HT-29 (cell line): ENCODE measurements at regions not wholly inside any gene's neighbourhood (a gene's known extent, or its start where the extent isn't known, plus 50 kb on each side); places are given as distances from the start of the nearest gene placed in this dataset.
A peak's percentile ranks its signal among the peaks of the same experiment; 100 is the strongest.

ENCODE experiments used
- DNase-seq: peaks from one replicate; pipeline ENCODE4 v3.0.0-alpha.2; 2015; ENCODE audit warnings: low spot score

- DNase-seq, result no peak
Observed at GRCh38 chr20:24106801-24107445, 118.3 kb upstream of the GGTLC1 start.

- no peak for DNase-seq
Observed at GRCh38 chr20:24106150-24106800, 117.7 kb upstream of the GGTLC1 start.

GRCh38 chr20:24102749-24103333, 114.3 kb upstream of the GGTLC1 start:
- DNase-seq, result no peak

- peak; percentile 31 for DNase-seq
Observed at GRCh38 chr20:24102290-24102689, 113.7 kb upstream of the GGTLC1 start.

DNA sequence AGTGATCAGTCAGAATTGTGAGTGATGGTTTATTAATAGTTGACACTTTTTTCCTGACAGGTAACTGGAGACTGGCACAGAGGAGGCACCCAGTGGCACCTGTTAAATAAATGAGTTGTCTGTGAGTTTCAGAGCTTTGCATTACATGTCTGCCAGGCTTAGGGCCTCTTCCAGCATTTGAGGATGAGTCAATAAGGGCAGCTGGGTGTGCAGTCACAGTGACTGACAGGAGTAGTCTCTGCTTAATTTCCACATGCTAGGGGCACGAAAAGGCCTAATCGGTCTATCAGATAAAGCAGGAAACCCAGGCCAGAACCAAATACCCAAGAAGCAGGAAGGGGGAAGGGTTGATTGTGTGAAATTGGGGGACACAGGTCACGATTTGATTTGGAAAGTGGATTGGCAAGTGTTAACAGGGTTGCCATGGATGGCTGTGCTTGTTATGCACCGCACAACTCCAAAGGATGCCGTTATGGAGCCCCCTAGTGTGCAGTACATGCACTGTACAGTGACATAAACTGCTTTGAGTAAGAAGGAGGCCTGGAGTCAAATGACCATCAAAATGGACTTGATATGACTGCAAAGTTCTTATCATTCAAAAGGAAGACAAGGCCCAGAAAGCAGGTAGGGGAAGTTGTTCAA, 111.9 kb upstream of the GGTLC1 start:
- peak; percentile 70 for DNase-seq

DNA sequence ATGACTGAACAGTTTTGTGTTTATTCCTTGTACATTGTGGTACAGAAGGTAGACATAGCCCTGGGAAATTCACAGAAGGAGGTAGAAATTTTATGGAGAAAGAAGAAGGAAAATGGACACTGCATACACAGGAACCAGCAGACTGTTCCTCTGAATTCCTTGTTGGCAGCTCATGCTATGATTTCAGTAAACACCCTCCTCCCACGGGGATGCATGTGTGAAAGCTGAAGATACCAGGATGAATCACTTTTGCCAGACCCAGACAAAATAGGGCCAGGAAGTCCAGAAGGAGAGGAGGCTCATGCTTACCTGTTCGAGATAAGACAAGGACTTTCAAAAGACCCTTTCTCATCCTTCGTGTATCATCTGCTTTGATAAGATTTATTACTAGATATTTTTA, 110.3 kb upstream of the GGTLC1 start:
- no peak for DNase-seq

GRCh38 chr20:24097506-24098245, 109.1 kb upstream of the GGTLC1 start:
- no peak for DNase-seq

DNA sequence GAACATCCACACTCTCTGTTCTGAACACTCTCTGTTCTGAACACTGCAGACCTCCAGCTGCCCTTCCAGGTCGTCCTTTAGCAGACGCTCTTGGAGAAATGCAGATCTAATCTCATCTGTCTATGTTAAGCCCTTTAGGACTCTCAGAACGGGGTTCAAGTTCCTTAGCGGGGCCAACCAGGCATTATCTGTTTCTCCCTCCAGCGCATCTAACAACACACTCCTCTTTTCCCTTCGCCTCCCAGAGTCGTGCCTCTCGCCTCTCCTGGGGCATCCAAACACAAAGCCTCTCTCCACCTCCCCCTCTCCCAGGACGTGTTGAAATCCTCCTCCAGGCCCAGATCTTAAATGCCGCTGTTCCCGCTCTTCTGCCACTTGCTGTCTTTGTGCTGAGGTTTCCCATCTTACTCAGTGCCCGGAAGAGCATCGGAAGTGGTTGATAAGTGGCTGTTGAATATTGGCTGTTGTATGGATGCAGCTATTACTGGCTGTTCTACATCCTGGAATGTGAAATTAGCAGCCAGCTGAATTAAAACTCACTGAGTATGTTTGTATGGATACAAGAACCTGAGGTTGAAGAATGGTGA, 108.4 kb upstream of the GGTLC1 start:
- DNase-seq, result no peak

DNA sequence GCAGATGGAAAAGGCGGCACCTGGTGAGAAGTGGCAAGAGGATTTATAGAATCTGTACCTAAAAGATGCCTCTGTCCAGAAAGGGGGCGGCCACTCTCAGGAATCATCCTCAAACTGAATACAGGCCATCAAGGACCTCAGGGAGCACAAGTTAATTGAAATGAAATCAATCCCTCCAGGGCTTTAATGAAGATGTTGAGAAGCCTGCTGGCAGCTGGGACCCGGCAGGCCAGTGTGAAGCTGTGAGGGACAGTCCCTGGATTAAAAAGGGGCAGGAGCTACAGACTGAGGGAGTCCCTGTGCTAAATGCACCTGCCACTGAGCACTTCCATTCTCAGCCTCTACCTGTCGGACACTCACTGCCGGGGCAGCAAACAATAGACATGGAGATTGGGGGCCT, 107.7 kb upstream of the GGTLC1 start:
- no peak for DNase-seq

DNA sequence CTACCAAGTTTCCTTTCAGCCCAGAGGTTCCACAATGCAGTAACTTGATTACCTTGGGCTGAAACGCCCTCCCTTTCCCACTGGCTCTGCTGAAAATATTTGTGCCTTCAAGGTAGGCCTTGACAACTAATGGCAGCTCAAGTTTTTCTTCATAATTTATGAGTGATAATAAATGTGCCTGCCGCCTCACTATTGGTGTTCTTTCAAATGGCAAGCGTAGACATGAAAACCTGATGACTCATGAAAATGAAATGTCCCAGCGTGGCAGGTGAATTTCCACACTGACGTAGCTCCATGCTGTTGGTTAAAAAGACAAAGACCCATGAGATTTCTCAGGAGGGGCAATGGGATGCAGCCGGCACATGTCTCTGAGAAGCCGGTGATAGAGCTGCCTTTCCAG, 107.2 kb upstream of the GGTLC1 start:
- peak; percentile 19 for DNase-seq

DNA sequence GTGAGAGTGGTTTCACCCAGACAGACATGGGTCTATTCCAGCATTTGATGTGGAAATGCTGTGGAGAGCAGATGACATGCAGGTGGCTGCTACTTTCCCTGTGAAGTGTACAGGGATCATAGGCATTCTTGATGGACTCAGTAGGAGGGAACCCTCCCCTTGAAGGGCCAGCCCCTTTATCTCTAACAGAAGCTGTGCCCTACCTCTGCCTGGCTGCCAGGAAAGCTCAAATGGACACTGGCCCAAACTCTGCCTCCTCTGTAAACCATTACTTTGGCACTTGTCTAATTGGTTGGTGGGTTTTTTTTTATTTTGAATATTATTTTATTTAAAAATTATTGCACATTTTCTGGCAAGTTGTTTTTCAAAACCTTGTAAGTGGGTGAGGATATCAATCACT, 106.7 kb upstream of the GGTLC1 start:
- no peak for DNase-seq

DNA sequence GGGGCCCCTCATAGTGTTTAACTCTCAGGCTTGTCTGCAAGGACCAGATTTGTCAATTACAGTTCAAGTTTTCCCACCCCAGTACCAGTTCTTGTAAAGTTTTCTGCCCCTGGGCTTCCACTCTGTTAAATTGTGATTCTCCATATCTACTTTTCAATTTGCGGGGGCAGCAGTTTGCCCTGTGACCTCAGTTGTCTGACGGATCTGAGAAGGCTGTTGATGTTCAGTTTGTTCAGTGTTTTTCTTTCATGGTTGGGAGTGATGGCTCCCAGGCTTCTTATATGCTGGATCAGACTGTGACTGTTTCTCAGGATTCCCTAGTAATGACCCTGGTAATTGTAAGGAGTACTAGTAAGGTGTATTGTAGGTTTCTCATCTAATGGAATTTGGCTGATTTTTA, 101.0 kb upstream of the GGTLC1 start:
- no peak for DNase-seq

- DNase-seq, result no peak
Observed at GRCh38 chr20:24086121-24086520, 97.5 kb upstream of the GGTLC1 start.

GRCh38 chr20:24084281-24084680, 95.7 kb upstream of the GGTLC1 start:
- DNase-seq, result no peak

DNA sequence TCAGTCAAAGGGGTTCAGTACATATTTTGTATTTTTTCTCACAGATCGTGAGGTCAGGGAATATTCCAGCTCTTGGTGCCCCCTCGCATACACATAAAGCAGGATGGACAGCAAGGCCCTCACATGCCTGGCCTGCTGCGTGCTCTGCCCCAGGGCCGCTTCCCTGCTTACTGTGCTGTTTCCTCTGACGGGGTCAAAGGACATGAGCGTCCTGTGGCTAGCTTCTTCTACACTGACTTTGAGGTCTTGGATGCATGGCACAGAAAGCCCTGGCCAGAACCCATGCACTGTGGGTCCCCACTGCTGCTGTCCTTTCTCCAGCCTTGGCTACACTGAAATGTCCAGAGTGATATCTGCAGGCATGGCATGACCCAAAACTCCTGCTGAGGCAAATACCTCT, 92.5 kb upstream of the GGTLC1 start:
- no peak for DNase-seq

DNA sequence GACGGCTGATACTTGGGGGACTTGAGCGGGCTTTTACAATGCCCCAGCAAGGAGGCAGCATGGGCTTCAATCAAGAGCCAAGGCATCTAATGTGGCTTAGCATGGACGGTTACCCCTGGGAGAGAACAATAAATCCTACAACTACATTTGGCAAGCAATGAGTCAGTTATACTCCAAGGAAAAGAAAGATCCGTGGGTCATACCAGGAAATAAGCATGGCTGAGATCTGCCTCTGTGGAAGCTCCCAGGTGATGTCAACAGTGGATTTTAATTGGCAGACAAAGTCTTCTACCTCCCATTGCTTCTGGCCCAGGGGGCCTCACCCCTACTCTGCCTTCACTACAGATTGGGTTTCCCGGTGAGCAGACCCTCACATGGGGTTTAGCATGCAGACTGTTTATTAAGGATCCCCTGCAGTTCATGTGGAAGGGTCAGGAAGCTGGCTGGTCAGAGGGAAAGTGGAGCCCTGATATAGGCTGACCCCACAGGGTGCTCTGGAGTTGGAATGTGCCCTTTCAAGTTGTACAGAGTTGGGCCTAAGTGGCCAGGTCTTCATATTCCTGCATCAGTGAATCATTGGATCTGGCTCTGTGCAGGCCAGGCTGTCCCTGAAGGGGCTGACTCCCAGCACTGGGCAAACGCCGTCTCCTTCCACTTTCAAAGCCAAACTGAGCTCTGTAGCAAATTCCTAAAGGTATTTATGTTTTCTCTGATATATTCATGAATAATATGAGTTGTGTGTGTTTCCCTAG, 91.3 kb upstream of the GGTLC1 start:
- DNase-seq, result no peak

DNA sequence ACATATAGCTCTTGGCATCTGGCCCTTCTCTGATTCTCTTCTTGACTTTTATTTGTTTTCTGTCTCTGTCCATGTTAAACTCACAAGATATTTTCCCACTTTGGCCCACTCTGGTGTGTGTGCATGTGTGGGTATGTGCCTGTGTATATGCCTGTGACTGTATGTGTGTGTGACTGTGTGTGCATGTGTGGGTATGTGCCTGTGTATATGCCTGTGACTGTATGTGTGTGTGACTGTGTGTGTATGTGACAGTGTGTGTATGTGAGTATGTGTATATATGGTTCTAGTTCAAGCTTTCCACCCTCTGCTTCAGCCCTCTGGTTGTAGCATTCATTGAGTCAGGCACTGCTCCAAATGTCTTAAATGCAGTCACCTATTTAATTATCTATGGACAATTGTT, 88.6 kb upstream of the GGTLC1 start:
- DNase-seq, result no peak

GRCh38 chr20:24070679-24071078, 82.1 kb upstream of the GGTLC1 start:
- DNase-seq, result no peak

GRCh38 chr20:24066076-24066700, 77.6 kb upstream of the GGTLC1 start:
- DNase-seq, result no peak

DNA sequence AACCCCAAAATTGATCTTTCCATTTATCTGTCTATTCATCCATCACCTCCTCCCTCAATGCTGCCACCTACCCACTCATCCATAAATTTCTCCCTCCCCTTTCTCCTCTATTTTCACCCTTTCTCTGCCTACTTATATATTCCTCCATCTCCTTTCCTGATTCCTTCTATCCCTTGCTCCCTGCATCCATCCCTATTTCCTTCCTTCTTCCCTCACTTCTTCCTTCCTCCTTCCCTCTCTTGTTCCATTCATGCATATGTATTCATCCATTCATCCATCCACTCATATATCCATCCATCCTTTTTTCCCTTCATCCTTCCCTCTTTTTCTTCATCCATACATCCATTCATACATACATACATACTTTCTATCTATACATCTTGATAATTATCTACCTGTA, 76.3 kb upstream of the GGTLC1 start:
- no peak for DNase-seq

DNA sequence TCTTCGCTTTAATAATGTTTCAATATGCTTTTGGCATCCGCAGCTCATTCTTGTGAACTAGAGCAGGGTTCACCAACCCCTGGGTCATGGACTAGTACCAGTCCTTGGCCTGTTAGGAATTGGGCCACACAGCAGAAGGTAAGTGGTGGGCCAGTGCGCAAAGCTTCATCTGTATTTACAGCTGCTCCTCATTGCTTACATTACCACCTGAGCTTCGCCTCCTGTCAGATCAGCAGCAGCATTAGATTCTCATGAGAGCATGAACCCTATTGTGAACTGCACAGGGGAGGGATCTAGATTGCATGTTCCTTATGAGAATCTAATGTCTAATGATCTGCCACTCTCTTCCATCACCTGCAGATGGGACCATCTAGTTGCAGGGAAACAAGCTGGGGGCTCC, 75.5 kb upstream of the GGTLC1 start:
- DNase-seq, result no peak
